ENCODE measurements at regions not wholly inside any gene's neighbourhood (a gene's known extent, or its start where the extent isn't known, plus 50 kb on each side); places are given as distances from the start of the nearest gene placed in this dataset.

- TF ChIP-seq POLR2A (IDR thresholded peaks at IDR 0.05): no peak
- TF ChIP-seq, protein P1, sequence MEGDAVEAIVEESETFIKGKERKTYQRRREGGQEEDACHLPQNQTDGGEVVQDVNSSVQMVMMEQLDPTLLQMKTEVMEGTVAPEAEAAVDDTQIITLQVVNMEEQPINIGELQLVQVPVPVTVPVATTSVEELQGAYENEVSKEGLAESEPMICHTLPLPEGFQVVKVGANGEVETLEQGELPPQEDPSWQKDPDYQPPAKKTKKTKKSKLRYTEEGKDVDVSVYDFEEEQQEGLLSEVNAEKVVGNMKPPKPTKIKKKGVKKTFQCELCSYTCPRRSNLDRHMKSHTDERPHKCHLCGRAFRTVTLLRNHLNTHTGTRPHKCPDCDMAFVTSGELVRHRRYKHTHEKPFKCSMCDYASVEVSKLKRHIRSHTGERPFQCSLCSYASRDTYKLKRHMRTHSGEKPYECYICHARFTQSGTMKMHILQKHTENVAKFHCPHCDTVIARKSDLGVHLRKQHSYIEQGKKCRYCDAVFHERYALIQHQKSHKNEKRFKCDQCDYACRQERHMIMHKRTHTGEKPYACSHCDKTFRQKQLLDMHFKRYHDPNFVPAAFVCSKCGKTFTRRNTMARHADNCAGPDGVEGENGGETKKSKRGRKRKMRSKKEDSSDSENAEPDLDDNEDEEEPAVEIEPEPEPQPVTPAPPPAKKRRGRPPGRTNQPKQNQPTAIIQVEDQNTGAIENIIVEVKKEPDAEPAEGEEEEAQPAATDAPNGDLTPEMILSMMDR (IDR thresholded peaks at IDR 0.05): no peak
Measured at GRCh38 chr12:69019910-69020309, 86.9 kb upstream of the CPM start.

Data from lower leg skin (tissue), 3 donors.